Activated T-cell treated with anti-CD3 and anti-CD28 coated beads, Interleukin-2, amount 50 U/mL, for 4 hours (primary cell): ENCODE measurements at regions not wholly inside any gene's neighbourhood (a gene's known extent, or its start where the extent isn't known, plus 50 kb on each side); places are given as distances from the start of the nearest gene placed in this dataset.

Source experiments
- ATAC-seq, 2 donors: fragments of 200-7000 bp; cut with Tn5 transposase; one replicate each; pipeline ENCODE4 v1.10.0; 2021
- DNase-seq: peaks from one replicate; pipeline ENCODE4 v3.0.0-alpha.2; 2020
- H3K27me3 Mint-ChIP-seq: one replicate; pipeline ENCODE4 v1.8.0; 2021; ENCODE audit warnings: low read depth, mixed read lengths
- H3K36me3 Mint-ChIP-seq: one replicate; pipeline ENCODE4 v1.8.0; 2022; ENCODE audit warnings: mixed read lengths; ENCODE audit not compliant: insufficient read depth
- H3K4me1 Mint-ChIP-seq: one replicate; pipeline ENCODE4 v1.8.0; 2021; ENCODE audit warnings: low read depth, mixed read lengths
- H3K4me3 Mint-ChIP-seq: one replicate; pipeline ENCODE4 v1.8.0; 2021; ENCODE audit warnings: mild to moderate bottlenecking, moderate library complexity, mixed read lengths
- H3K9me3 Mint-ChIP-seq: one replicate; pipeline ENCODE4 v1.8.0; 2021; ENCODE audit warnings: mixed read lengths

GRCh38 chr4:20575486-20575885 lies 124.8 kb upstream of the PACRGL start:
- DNase-seq (no peak), ATAC-seq (no peak)
- Mint-ChIP-seq H3K36me3 (no peaks in the 10 kb centered on the region), H3K27me3 (no peaks in the 10 kb centered on the region), H3K4me1 (no peaks in the 10 kb centered on the region), H3K4me3 (no peak overlapping the region), H3K9me3 (no peaks in the 10 kb centered on the region)

- Mint-ChIP-seq H3K27me3 (no peaks in the 10 kb centered on the region), H3K36me3 (no peaks in the 10 kb centered on the region), H3K9me3 (no peaks in the 10 kb centered on the region), H3K4me3 (no peak overlapping the region), H3K4me1 (no peaks in the 10 kb centered on the region)
- DNase-seq: no peak
- ATAC-seq: no peak
Measured at GRCh38 chr4:20576861-20577260, 123.4 kb upstream of the PACRGL start.

- no peaks in the 10 kb centered on the region for H3K36me3 Mint-ChIP-seq
- H3K4me1 Mint-ChIP-seq: no peaks in the 10 kb centered on the region
- no peak for ATAC-seq
- no peak overlapping the region for H3K4me3 Mint-ChIP-seq
- H3K27me3 Mint-ChIP-seq: no peaks in the 10 kb centered on the region
- no peaks in the 10 kb centered on the region for H3K9me3 Mint-ChIP-seq
- DNase-seq: no peak
Measured at GRCh38 chr4:20577702-20578101, 122.6 kb upstream of the PACRGL start.

- Mint-ChIP-seq H3K4me1 (no peaks in the 10 kb centered on the region), H3K27me3 (no peaks in the 10 kb centered on the region), H3K36me3 (no peaks in the 10 kb centered on the region), H3K9me3 (peaks cover 3% of the 10 kb centered on the region), H3K4me3 (no peak overlapping the region)
- ATAC-seq (no peak), DNase-seq (no peak)
Measured at GRCh38 chr4:20580907-20581306, 119.4 kb upstream of the PACRGL start.

- Mint-ChIP-seq H3K4me1 (no peaks in the 10 kb centered on the region), H3K4me3 (no peak overlapping the region), H3K27me3 (peaks cover 4% of the 10 kb centered on the region), H3K36me3 (no peaks in the 10 kb centered on the region), H3K9me3 (no peaks in the 10 kb centered on the region)
- no peak for ATAC-seq
- DNase-seq: no peak
Measured at GRCh38 chr4:20589436-20589835, 110.8 kb upstream of the PACRGL start.

- H3K36me3 Mint-ChIP-seq: no peaks in the 10 kb centered on the region
- DNase-seq (no peak), ATAC-seq (no peak)
- H3K4me3 Mint-ChIP-seq: no peak overlapping the region
- H3K9me3 Mint-ChIP-seq: no peaks in the 10 kb centered on the region
- H3K27me3 Mint-ChIP-seq: peaks cover 4% of the 10 kb centered on the region
- no peaks in the 10 kb centered on the region for H3K4me1 Mint-ChIP-seq
Measured at GRCh38 chr4:20590849-20591248, 109.4 kb upstream of the PACRGL start.

- no peaks in the 10 kb centered on the region for H3K9me3 Mint-ChIP-seq
- no peaks in the 10 kb centered on the region for H3K36me3 Mint-ChIP-seq
- peaks cover 4% of the 10 kb centered on the region for H3K27me3 Mint-ChIP-seq
- no peak for DNase-seq
- no peak for ATAC-seq
- H3K4me1 Mint-ChIP-seq: no peaks in the 10 kb centered on the region
- H3K4me3 Mint-ChIP-seq: no peak overlapping the region
Measured at GRCh38 chr4:20591571-20591970, 108.7 kb upstream of the PACRGL start.

- Mint-ChIP-seq H3K9me3 (no peaks in the 10 kb centered on the region), H3K27me3 (peaks cover 4% of the 10 kb centered on the region), H3K4me1 (no peaks in the 10 kb centered on the region), H3K4me3 (no peak overlapping the region), H3K36me3 (no peaks in the 10 kb centered on the region)
- DNase-seq: no peak
- ATAC-seq: no peak
Measured at GRCh38 chr4:20592013-20592412, 108.2 kb upstream of the PACRGL start.

- ATAC-seq (no peak), DNase-seq (no peak)
- H3K36me3 Mint-ChIP-seq: no peaks in the 10 kb centered on the region
- peaks cover 4% of the 10 kb centered on the region for H3K27me3 Mint-ChIP-seq
- H3K9me3 Mint-ChIP-seq: no peaks in the 10 kb centered on the region
- H3K4me1 Mint-ChIP-seq: no peaks in the 10 kb centered on the region
- no peak overlapping the region for H3K4me3 Mint-ChIP-seq
Measured at GRCh38 chr4:20592663-20593062, 107.6 kb upstream of the PACRGL start.

- H3K27me3 Mint-ChIP-seq: no peaks in the 10 kb centered on the region
- no peak overlapping the region for H3K4me3 Mint-ChIP-seq
- H3K36me3 Mint-ChIP-seq: no peaks in the 10 kb centered on the region
- no peaks in the 10 kb centered on the region for H3K9me3 Mint-ChIP-seq
- no peak for ATAC-seq
- no peaks in the 10 kb centered on the region for H3K4me1 Mint-ChIP-seq
- DNase-seq: no peak
Measured at GRCh38 chr4:20598626-20599025, 101.6 kb upstream of the PACRGL start.

GRCh38 chr4:20603671-20604313 lies 96.5 kb upstream of the PACRGL start:
- Mint-ChIP-seq H3K9me3 (no peaks in the 10 kb centered on the region), H3K36me3 (no peaks in the 10 kb centered on the region), H3K4me1 (no peaks in the 10 kb centered on the region), H3K4me3 (no peak overlapping the region), H3K27me3 (no peaks in the 10 kb centered on the region)
- no peak for ATAC-seq
- DNase-seq: no peak

- H3K4me1 Mint-ChIP-seq: no peaks in the 10 kb centered on the region
Measured at GRCh38 chr4:20612313-20612712, 87.9 kb upstream of the PACRGL start.

GRCh38 chr4:20614816-20615215 lies 85.4 kb upstream of the PACRGL start:
- ATAC-seq: no peak
- no peaks in the 10 kb centered on the region for H3K4me1 Mint-ChIP-seq
- no peak overlapping the region for H3K4me3 Mint-ChIP-seq
- no peaks in the 10 kb centered on the region for H3K9me3 Mint-ChIP-seq
- no peak for DNase-seq
- H3K27me3 Mint-ChIP-seq: no peaks in the 10 kb centered on the region
- no peaks in the 10 kb centered on the region for H3K36me3 Mint-ChIP-seq

More at GRCh38 chr4:20612313-20612712, 87.9 kb upstream of the PACRGL start:
- Mint-ChIP-seq H3K9me3 (no peaks in the 10 kb centered on the region), H3K27me3 (no peaks in the 10 kb centered on the region), H3K4me3 (no peak overlapping the region), H3K36me3 (no peaks in the 10 kb centered on the region)
- ATAC-seq: no peak
- no peak for DNase-seq

GRCh38 chr4:20615486-20616260 lies 84.6 kb upstream of the PACRGL start:
- Mint-ChIP-seq H3K9me3 (no peaks in the 10 kb centered on the region), H3K4me3 (no peak overlapping the region), H3K27me3 (no peaks in the 10 kb centered on the region), H3K36me3 (no peaks in the 10 kb centered on the region), H3K4me1 (no peaks in the 10 kb centered on the region)
- ATAC-seq: no peak
- no peak for DNase-seq

- Mint-ChIP-seq H3K27me3 (no peaks in the 10 kb centered on the region), H3K4me3 (no peak overlapping the region), H3K9me3 (no peaks in the 10 kb centered on the region), H3K4me1 (no peaks in the 10 kb centered on the region), H3K36me3 (no peaks in the 10 kb centered on the region)
- ATAC-seq (no peak), DNase-seq (no peak)
Measured at GRCh38 chr4:20616313-20616712, 83.9 kb upstream of the PACRGL start.
